IMR-90 (cell line): ENCODE measurements at regions not wholly inside any gene's neighbourhood (a gene's known extent, or its start where the extent isn't known, plus 50 kb on each side); places are given as distances from the start of the nearest gene placed in this dataset.

Experiments used
- ATAC-seq: fragments of 200-7000 bp; cut with Tn5 transposase; 2 replicates; pipeline ENCODE4 v1.9.1; 2020; ENCODE audit warnings: low read depth, mild to moderate bottlenecking, moderate library complexity
- BruUV-seq: library from RNA; stranded (reverse); fragments of 400-500 nt; replicated peaks from 2 replicates; lab custom pipeline; 2021; lab: Mats Ljungman, UMichigan
- CTCF ChIA-PET: fragments of 300-600 bp; formaldehyde crosslinking; extraction: SDS; loops from one replicate; lab custom pipeline; 2021; ENCODE audit warnings: antibody characterized with exemption; lab: Yijun Ruan, JAX
- POLR2A ChIA-PET: fragments of 300-600 bp; sonication (Branson Sonifier 250); formaldehyde crosslinking; loops from one replicate; lab custom pipeline; 2022; ENCODE audit warnings: antibody characterized with exemption; ENCODE audit not compliant: unreplicated experiment; lab: Charles Lee
- DNase-seq: peaks from one replicate; pipeline ENCODE4 v3.0.0; 2013
- H2AFZ ChIP-seq: replicated peaks from 2 replicates; pipeline ENCODE3; 2013; ENCODE audit warnings: low read length, mild to moderate bottlenecking; ENCODE audit not compliant: poor library complexity
- H2AK5ac ChIP-seq: 2 replicates; pipeline ENCODE4 v1.6.1; 2013; ENCODE audit warnings: low read depth, low read length, inconsistent platforms
- H2AK9ac ChIP-seq: replicated peaks from 2 replicates; pipeline ENCODE3; 2013; ENCODE audit warnings: mild to moderate bottlenecking, low read depth, low read length, moderate library complexity; ENCODE audit not compliant: poor library complexity
- H2BK120ac ChIP-seq: 2 replicates; pipeline ENCODE4 v1.6.1; 2013; ENCODE audit warnings: low read depth, low read length, inconsistent platforms
- H2BK15ac ChIP-seq: 3 replicates; pipeline ENCODE4 v1.6.1; 2013; ENCODE audit warnings: low read depth, low read length, inconsistent platforms
- H2BK20ac ChIP-seq: 2 replicates; pipeline ENCODE4 v1.6.1; 2013; ENCODE audit warnings: low read depth, mild to moderate bottlenecking, inconsistent platforms, low read length, moderate library complexity
- H2BK5ac ChIP-seq: 2 replicates; pipeline ENCODE4 v1.6.1; 2013; ENCODE audit warnings: mild to moderate bottlenecking, low read depth, low read length, inconsistent platforms; ENCODE audit not compliant: poor library complexity, severe bottlenecking
- H3K14ac ChIP-seq: replicated peaks from 2 replicates; pipeline ENCODE4 v1.6.1; 2013; ENCODE audit warnings: low read depth, low read length, inconsistent platforms
- H3K18ac ChIP-seq: 2 replicates; pipeline ENCODE4 v1.6.1; 2013; ENCODE audit warnings: low read depth, low read length, control low read depth
- H3K23ac ChIP-seq: 2 replicates; pipeline ENCODE4 v1.6.1; 2013; ENCODE audit warnings: low read depth, low read length, inconsistent platforms
- H3K27ac ChIP-seq: 2 replicates; pipeline ENCODE4 v1.5.1; 2013; ENCODE audit warnings: mild to moderate bottlenecking, control low read depth, low read length; ENCODE audit not compliant: insufficient read depth
- H3K27me3 ChIP-seq: 2 replicates; pipeline ENCODE4 v1.6.1; 2013; ENCODE audit warnings: low read length; ENCODE audit not compliant: control insufficient read depth, insufficient read depth
- H3K36me3 ChIP-seq: 2 replicates; pipeline ENCODE4 v1.6.1; 2013; ENCODE audit warnings: low read length, mixed read lengths; ENCODE audit not compliant: control insufficient read depth, insufficient read depth
- H3K4ac ChIP-seq: 2 replicates; pipeline ENCODE4 v1.6.1; 2013; ENCODE audit warnings: low read depth, low read length, inconsistent platforms
- H3K4me1 ChIP-seq: 2 replicates; pipeline ENCODE4 v1.6.1; 2013; ENCODE audit warnings: low read length, mixed read lengths; ENCODE audit not compliant: control insufficient read depth, insufficient read depth
- H3K4me2 ChIP-seq: 2 replicates; pipeline ENCODE4 v1.6.1; 2013; ENCODE audit warnings: low read depth, mild to moderate bottlenecking, control low read depth, low read length, moderate library complexity
- H3K4me3 ChIP-seq: 2 replicates; pipeline ENCODE4 v1.5.1; 2013; ENCODE audit warnings: low read depth, mild to moderate bottlenecking, control low read depth, low read length, moderate library complexity; ENCODE audit not compliant: insufficient read depth
- H3K56ac ChIP-seq: 2 replicates; pipeline ENCODE4 v1.6.1; 2013; ENCODE audit warnings: low read length, inconsistent platforms; ENCODE audit not compliant: insufficient read depth; ENCODE audit errors: extremely low read depth
- H3K79me1 ChIP-seq, 2 experiments: 2 replicates each; pipeline ENCODE4 v1.6.1; 2013; ENCODE audit warnings: low read length in 2 of 2, inconsistent platforms in 1 of 2, low read depth in 1 of 2
- H3K9ac ChIP-seq: 2 replicates; pipeline ENCODE4 v1.6.1; 2013; ENCODE audit warnings: low read depth, low read length, control low read depth
- H3K9me1 ChIP-seq: 2 replicates; pipeline ENCODE4 v1.6.1; 2013; ENCODE audit warnings: low read length, inconsistent platforms; ENCODE audit not compliant: insufficient read depth
- H3K9me3 ChIP-seq: 2 replicates; pipeline ENCODE4 v1.6.1; 2013; ENCODE audit warnings: low read length; ENCODE audit not compliant: control insufficient read depth, insufficient read depth
- H4K20me1 ChIP-seq: 2 replicates; pipeline ENCODE4 v1.6.1; 2013; ENCODE audit warnings: low read length, inconsistent platforms; ENCODE audit not compliant: insufficient read depth
- H4K5ac ChIP-seq: 2 replicates; pipeline ENCODE4 v1.6.1; 2013; ENCODE audit warnings: mild to moderate bottlenecking, low read depth, low read length, control low read depth
- H4K8ac ChIP-seq, 2 experiments: 2 replicates each; pipeline ENCODE4 v1.6.1; 2013; ENCODE audit warnings: low read depth in 2 of 2, low read length in 2 of 2, control low read depth in 1 of 2, inconsistent platforms in 1 of 2
- H4K91ac ChIP-seq: 2 replicates; pipeline ENCODE4 v1.6.1; 2013; ENCODE audit warnings: low read depth, low read length, inconsistent platforms; ENCODE audit not compliant: insufficient read depth
- BHLHE40 ChIP-seq: fragments of 150-350 bp; IDR thresholded peaks from 2 replicates; pipeline ENCODE4 v1.6.1; 2016; ENCODE audit warnings: mild to moderate bottlenecking, low read depth, low read length
- CHD1 ChIP-seq: IDR thresholded peaks from 2 replicates; pipeline ENCODE4 v1.6.1; 2012; ENCODE audit warnings: low read depth, low read length, improper control_type of control experiment
- CTCF ChIP-seq: conservative IDR thresholded peaks from 2 replicates; pipeline ENCODE4 v1.5.1; 2012; ENCODE audit warnings: mild to moderate bottlenecking, low read depth, low read length, improper control_type of control experiment
- FOS ChIP-seq: fragments of 150-350 bp; IDR thresholded peaks from 2 replicates; pipeline ENCODE4 v1.6.1; 2016; ENCODE audit warnings: low read depth, low read length
- RAD21 ChIP-seq: IDR thresholded peaks from 2 replicates; pipeline ENCODE4 v1.6.1; 2012; ENCODE audit warnings: low read length, improper control_type of control experiment
- RFX5 ChIP-seq: IDR thresholded peaks from 2 replicates; pipeline ENCODE4 v1.8.0; 2012; ENCODE audit warnings: low read depth, mild to moderate bottlenecking, low read length, moderate library complexity
- WGBS, 2 experiments: methylation state at CpG; one replicate each; pipeline versions ENCODE4 v1.1.5 to v1.1.7; 2013; ENCODE audit warnings: missing lambda C conversion rate in 2 of 2; ENCODE audit not compliant: insufficient read length in 1 of 2; ENCODE audit errors: extremely low coverage in 2 of 2; 5-methylcytosine and 5-hydroxymethylcytosine counted together
- dilution Hi-C: fragments of 300-500 bp; cut with HindIII; formaldehyde crosslinking; loops from one replicate; pipeline ENCODE4 v1.14.3; 2018; ENCODE audit warnings: low sequenced_read_pairs; ENCODE audit not compliant: unreplicated experiment
- in situ Hi-C: fragments of 300-500 bp; cut with MboI; formaldehyde crosslinking; loops from 3 replicates; pipeline ENCODE4 v1.14.3; 2019; ENCODE audit warnings: low sequenced_read_pairs, inconsistent platforms, mixed read lengths
- intact Hi-C: fragments of 100-400 bp; cut with micrococcal nuclease; formaldehyde crosslinking; loops from 2 replicates; pipeline ENCODE4 v1.10.0; 2022

GRCh38 chr16:60463986-60464385 is 1572.3 kb downstream of the CDH8 start:
- H3K4me3 ChIP-seq = no peak overlapping the region
- H2BK15ac ChIP-seq = no peak overlapping the region
- H3K79me1 ChIP-seq = no peaks in the 10 kb centered on the region
- no peak overlapping the region for H3K18ac ChIP-seq
- H4K91ac ChIP-seq = no peak overlapping the region
- H2AK5ac ChIP-seq = no peak overlapping the region
- no peak for TF ChIP-seq RFX5
- no peak for TF ChIP-seq FOS
- TF ChIP-seq CHD1 = no peak
- TF ChIP-seq CTCF = no peak
- TF ChIP-seq RAD21 = no peak
- no peak for TF ChIP-seq BHLHE40
- BruUV-seq = no TSS peak
- H3K9me3 ChIP-seq = peaks cover 2% of the 10 kb centered on the region
- no peak overlapping the region for H4K8ac ChIP-seq
- H2BK20ac ChIP-seq = no peak overlapping the region
- no peaks in the 10 kb centered on the region for H3K9me1 ChIP-seq
- no peak overlapping the region for H3K56ac ChIP-seq
- no peak overlapping the region for H3K27ac ChIP-seq
- no peak overlapping the region for H3K23ac ChIP-seq
- WGBS, 2 experiments = no CpG with 5 or more reads among the region's 1 CpG
- H3K27me3 ChIP-seq = no peaks in the 10 kb centered on the region
- H3K14ac ChIP-seq = no peak overlapping the region
- ChIA-PET CTCF (no interaction called here), POLR2A (no interaction called here)
- no peaks in the 10 kb centered on the region for H4K20me1 ChIP-seq
- no peak overlapping the region for H3K9ac ChIP-seq
- ATAC-seq (no peak), DNase-seq (no peak)
- H3K4ac ChIP-seq = no peak overlapping the region
- H3K4me1 ChIP-seq = no peaks in the 10 kb centered on the region
- dilution Hi-C loops (no loop called here), in situ Hi-C loops (no loop called here), intact Hi-C loops (no loop called here)
- no peak overlapping the region for H4K5ac ChIP-seq
- no peak overlapping the region for H3K4me2 ChIP-seq
- no peak overlapping the region for H2AK9ac ChIP-seq
- no peak overlapping the region for H2BK120ac ChIP-seq
- no peak overlapping the region for H2BK5ac ChIP-seq
- no peak overlapping the region for H2AFZ ChIP-seq
- no peaks in the 10 kb centered on the region for H3K36me3 ChIP-seq
